HG03039 (cell line): ENCODE measurements at regions not wholly inside any gene's neighbourhood (a gene's known extent, or its start where the extent isn't known, plus 50 kb on each side); places are given as distances from the start of the nearest gene placed in this dataset.

Experiments
- ATAC-seq: cut with Tn5 transposase; IDR thresholded peaks from one replicate; pipeline ENCODE4 v1.9.1; 2021; ENCODE audit warnings: mild to moderate bottlenecking, moderate library complexity; ENCODE audit not compliant: unreplicated experiment

DNA sequence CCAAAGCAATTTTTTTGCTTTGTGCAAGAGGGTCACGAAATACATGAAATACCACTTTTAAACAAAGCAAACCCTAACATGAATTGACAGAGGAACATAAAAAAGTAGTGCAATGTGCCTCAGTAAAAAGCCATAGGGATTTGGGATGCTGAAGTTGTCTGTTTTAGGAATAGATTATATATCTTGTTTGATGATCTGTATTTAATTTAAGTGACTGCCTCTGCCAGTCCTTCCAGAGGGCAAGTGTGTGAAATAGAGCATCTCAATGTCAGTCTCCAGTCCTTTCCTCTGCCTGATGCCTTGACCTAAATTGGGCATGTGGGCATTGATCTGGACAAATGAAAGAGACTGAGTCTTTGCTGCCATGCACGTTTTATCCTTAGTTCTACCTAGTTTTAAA lies 222.8 kb downstream of the PTPRC start:
- ATAC-seq = no peak

DNA sequence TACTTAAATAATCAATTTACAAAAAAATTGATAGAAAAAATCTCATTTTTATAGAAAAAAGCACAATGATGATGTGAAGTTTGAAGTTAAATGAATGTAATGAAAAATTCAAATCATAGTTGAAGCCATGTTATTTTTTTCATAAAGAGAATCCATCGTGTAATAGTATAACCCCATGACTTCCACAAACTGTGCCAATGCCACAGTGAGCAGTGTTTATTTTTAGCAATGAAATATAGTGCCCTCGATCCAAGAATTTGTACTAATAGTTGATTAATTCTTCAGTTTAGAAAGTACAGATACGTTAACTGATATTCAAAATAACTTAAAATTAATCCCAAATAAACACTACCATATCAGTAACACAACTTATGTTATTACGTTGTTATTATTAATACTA lies 225.9 kb downstream of the PTPRC start:
- no peak for ATAC-seq

DNA sequence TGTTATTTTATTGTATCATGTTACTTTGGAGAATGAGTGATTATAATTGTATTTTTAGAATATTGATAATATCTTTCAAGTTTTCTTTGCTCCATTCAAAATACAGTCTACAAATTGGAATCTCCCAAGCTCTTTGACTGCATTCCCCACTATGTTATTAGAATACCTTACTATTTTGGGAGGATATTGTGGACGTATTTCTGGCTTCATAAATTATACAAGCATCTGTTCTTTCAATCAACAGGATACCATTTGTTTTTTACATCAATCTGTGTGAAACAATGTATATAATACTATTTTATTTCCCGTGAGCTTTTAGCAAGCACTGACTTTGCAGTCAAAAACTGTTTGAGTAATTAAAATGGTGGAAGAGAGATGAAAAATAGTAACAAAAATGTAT lies 226.5 kb downstream of the PTPRC start:
- ATAC-seq = no peak

DNA sequence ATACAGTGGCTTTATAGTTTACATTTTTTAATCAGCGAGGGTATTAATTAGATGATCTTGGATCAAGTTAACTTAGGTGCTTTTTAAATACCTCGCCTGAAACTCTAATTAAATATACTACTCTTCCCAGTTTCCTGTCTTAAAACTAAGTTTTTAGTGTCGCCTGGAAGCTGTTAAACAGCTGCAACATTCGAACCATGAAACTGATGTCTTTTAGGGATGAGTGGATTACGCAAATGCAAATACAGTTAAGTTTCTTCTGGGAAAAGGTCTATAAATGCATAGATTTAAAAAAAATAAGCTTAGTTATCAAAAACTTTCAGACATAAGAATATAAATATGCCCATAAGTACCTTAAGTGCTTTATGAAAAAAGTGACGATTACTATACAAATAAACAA lies 228.3 kb downstream of the PTPRC start:
- no peak for ATAC-seq

DNA sequence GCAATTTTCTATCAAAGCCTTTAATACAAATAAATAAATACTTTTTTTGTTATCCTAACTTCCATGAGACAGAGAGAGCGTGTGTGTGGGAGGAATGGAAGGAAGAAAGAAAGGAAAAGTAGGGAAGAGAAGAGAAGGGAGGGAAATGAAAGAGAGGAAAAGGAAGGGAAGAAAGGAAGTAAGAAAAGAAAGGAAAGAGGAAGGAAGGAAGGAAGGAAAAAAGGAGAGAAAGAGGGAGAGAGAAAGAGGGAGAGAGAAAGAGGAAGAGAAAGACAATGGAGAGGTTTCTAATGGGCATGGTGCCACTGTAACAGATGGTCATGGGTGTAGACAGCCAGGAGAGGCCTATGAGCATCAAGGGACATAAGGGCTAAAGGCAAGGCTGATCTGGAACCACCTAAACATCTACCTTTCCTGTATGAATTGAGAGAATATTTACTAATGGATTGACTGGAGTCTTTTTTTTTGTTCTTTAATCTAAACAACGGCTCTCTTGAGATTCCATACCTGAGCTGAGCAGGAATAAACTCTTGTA lies 234.9 kb downstream of the PTPRC start:
- ATAC-seq = no peak

DNA sequence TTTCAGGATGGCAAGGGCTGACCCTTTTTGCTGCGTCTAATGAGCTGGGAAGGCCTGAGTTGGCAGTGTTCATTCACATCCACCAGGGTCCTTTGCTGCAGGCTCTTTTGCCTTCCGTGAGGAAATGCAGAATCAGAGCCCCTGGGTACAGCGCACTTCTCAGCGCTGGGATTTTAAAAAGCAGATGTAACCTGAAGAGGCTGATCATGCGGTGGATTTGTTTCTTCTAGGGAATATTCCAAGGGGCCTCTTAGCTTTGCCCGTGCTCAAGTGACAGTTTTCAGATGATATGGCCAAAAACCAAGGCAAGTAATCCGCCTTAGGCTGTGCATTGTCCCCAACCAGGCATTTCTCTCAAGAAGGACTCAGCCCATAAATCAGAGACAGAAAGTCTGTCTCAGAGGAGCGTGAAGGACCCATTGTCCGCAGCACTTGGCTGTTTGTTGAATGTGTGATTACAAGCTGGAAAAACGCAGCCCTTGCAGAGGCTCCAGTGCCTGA lies 237.6 kb downstream of the PTPRC start:
- no peak for ATAC-seq

DNA sequence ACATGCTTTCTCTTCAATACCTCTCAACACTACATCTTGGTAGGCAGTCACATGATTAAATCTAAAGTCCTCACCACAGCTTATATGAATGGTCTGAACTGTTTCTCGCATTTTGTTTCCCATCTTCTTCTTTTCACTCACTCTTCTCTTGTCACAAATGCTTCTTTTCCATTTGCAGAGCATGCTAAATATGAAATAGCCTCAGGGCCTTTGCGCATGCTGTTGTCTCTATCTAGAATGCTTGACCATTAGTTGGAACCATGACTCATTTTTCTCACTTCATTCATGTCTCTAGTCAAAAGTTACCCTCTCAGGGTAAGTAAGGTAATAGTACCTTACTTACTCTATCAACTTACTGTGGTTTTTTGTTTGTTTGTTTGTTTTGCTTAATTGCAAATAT lies 239.7 kb downstream of the PTPRC start:
- ATAC-seq = no peak

DNA sequence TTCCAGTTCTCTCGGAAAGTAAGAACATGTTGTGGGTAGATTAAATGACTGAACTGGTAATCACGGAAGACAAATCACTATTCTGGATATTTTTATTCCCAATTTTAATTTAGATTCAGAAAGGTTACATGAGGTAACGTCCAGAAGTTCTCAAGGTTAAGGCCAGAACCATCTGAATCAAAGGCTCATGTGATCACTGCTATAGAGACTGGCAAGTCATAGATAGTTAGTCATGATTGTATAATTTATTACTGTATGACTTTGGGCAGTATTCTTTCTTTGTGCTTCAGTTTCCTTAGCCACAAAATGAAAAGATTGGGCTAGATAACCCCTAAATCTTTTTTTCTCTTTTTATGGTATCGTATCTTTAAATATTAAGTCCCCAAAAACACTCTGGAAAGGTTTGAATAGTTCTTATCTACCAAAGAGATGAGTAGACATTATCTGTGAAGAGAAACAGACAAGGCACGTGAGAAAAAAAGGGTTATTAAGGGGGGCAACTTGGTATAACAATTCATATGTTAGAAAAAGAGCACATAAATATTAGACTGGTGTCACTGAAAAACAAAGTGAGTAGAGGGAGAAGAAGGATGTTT lies 241.0 kb downstream of the PTPRC start:
- no peak for ATAC-seq

DNA sequence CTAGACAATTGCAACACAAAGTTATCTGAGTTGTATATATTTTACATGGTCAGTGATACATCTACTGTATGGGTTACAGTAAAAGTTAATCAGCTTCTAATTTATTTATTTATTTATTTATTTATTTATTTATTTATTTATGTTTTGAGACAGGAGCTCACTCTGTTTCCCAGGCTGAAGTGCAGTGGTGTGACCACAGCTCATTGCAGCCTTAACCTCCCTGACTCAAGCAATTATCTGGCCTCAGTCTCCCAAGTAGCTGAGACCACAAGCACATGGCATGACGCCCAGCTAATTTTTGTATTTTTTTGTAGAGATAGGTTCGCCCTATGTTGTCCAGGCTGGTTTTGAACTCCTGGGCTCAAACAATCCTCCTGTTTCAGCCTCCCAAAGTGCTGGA lies 241.6 kb downstream of the PTPRC start:
- no peak for ATAC-seq

DNA sequence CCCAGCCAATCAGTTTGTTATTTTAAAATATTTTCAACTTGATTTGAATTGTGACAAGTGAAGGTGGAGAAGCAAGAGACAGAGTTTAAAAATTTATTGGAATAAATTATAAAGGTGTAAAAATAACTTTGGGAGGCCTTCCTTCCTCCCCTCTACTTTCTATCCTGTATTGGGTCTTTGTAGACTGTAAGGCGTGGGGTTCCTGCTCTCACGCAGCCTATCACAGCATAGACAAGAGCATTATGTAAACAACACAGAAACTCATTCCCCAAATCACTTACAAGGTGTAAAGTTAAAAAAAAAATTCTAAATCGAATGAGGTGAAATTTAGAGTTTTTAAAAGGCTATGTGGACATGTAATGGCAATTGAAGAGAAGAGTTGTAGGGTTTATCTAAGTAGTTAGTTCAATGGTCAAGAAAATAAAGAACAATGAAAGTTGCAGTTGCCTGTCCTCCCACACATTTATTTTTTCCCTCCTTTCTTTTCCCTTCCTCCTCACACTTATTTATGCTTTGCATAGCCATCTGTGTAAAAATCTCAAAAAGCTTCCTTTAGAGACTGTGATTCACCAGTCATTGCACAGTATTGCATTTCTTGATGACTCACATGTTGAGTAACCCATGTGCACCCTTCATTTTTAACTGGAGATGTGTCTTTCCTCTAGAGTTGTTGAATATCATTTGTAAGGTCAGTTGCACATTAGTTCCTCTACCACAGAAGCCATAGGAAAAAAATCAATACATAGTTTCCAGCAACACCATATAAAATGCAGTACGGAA lies 242.2 kb downstream of the PTPRC start:
- no peak for ATAC-seq

DNA sequence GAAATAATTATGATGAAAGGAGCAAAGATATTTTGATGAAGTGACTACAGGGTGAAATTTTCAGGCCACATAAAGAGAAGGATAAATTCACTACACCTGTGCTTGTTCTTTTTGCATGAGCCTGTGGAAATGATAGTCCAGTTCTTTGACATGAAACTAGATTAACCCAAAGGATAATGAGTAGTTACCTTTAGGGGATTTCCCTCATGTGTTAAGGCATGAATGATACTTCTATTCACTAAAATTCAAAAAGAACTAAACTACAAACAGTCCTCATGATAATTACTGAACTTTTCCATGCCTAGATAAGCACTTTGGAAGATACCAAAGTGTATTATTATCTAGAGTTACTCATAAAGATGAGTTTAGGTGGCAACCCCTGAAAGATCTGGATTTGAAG lies 244.3 kb downstream of the PTPRC start:
- no peak for ATAC-seq

DNA sequence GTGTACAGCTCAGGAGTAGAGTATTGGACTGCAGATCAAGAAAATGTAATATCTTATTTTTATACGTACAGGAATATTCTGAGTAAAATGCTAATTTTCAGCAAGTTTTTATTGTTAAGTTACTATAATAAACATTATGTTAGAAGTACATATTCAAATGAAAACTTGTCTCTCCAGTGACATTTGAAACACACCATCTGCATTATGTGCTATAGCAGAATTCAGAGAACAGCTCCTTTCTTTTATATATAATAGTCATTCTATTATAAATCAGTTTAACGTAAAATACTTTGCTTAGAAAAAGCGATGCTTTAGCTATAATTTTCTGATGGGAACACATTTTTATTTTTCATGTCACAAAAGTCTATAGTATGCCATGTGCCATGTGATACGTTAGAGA lies 249.0 kb downstream of the PTPRC start:
- no peak for ATAC-seq

DNA sequence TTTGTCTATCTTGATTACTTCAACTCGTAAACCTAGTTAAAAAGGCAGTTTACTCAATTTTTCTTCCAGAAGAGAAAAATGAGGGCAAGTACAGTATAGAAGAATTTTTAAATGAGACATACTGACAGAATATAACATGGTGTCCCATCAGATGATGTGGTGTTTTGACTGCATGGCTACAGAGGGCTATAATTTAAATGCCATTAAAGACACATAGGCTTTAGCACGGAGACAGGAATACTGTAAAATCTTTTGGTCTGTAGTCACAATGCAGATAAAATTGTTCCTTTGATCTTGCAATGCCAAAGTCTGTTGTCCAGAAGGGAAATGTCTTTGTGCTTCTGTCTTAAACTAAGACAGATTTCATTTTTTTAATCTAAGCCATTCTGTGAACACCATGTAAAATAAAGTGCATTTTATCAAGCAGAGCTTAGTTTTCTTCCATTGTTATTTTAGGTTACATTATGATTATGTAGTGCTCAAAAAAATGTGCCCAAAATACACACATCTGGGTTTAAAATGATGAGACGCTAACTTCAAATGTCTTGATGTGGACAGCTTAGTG lies 249.6 kb downstream of the PTPRC start:
- no peak for ATAC-seq

DNA sequence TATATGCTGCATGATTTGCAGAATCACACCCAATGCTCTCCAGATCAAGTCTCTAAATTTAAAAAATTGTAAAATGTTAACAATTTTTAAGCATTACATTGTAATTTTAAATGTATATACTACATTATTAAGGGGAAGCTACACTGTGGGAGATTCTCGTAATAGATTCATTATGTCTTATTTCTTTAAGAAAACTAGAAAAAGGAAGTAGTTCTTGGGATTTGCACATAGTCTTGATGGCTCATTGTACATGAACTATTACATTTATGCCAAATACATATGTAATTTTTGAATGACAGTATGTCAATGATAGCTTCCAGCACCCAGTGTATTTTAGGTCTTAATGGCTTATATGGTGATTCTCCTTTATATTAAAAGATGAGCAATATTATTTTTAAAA lies 250.3 kb downstream of the PTPRC start:
- ATAC-seq = no peak

DNA sequence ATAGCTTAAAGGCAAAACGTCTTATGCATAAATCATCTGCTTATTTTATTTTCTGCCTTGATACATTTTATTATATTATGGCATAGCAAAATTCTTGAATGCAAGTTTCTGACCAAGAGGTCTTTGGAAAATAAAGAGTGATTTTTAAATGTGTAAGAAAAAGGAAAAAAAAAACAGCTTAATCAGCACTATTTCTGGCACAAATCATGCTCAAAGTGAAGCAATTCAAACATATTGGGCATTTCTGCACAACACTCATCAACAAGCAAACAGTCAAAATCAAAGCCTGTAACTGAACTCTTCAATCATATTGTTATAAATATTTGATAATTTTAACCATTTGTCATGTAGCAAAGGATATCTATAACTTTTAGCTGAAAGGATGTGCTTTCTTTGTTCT lies 250.9 kb downstream of the PTPRC start:
- no peak for ATAC-seq

DNA sequence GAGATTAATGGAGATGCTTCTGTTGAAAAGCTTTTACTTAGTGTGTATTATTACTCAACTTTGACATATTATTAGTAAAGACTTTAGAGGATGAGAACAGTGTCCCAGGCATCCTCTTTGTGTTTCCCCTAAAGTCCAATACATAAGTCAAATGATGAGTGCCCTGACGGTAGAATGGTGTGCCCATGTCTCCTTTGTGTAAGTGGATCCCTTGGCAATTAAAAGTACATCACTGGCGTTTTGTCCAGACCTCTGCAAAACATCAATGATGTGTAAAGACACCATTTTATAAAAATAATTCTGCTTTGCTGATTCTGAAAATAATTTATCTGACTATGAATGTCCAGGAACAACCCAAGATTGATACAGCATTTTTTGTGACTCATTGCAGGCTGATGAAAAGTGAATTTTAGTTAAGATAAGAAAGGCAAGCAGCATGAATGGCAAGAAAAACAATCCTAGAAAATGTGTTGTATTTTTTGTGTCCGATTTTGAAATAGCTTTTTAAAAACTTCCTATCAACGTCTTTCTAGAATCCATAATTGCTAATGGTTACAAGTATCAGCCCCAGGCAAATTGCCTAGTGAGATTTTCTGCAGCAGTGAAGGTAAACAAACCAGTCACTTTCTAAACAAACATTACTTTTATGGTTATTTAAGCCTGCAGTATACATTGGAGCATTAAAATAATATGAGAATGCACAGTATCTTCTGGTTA lies 251.5 kb downstream of the PTPRC start:
- no peak for ATAC-seq

DNA sequence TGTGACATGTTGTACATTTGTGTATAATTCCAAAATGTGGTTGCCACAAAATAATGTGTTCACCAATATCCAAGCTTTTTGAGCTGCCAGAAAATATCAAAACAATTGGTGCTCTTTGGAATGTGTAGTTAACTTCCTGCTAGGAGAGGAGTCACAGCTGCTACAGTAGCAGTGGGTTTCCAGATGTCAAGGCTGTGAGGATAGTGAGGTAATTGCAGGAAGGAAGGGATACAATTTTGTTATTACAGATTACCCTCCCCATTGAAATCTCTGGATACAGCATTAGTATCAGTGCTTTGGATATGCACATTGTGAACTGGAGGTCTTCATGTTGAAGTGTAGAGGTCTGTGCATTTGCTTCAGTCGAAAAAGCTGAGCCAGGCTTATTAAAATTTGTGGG lies 253.2 kb downstream of the PTPRC start:
- no peak for ATAC-seq

DNA sequence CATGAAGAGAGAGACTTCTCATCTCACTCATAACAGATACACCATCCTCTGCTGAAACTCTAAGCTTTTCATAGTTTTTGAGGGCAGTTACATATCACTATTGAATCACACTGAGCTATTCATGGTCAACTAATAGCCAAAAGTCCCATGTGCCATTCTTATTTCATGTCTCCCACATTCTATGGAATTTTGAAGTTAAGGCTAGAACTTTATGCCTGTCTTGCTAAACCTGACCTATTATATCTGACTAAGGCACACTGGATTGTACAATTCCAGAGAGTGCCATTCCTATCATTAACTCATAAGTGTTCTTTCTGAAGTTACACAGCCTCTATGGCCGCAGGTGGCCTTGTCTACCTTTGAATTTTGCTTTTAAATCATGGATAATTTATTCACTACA lies 254.3 kb downstream of the PTPRC start:
- ATAC-seq = no peak

DNA sequence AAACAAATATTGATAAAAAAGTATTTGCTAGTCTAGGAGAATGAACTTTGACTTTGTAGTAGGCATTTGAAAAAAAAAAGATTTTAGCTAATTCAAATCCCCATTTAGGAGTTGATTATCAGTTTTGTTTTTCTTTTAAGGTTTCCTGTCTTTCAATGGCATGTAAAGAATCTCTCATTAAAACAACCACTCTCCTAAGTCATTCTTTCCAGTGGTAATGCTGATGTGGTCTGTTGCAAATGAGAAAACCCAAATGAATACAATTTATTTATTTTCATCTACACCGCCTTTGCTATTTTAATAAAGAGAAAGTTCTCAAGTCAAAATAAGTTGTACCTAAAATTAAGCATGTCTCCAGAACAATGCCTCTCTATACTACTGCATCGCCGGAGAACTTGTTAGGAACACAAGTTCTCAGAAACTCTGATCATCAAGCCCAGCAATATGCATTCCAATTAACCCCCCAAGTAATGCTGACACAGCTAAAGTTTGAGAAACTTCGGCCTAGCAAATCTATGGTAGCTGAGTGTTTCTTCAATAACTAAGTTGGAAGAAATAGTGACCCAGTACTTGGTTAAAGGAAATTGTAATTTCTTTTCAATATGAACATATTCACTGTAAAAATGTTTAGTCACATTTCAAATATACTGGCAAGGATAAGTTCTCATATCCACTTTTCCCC lies 255.1 kb downstream of the PTPRC start:
- no peak for ATAC-seq

DNA sequence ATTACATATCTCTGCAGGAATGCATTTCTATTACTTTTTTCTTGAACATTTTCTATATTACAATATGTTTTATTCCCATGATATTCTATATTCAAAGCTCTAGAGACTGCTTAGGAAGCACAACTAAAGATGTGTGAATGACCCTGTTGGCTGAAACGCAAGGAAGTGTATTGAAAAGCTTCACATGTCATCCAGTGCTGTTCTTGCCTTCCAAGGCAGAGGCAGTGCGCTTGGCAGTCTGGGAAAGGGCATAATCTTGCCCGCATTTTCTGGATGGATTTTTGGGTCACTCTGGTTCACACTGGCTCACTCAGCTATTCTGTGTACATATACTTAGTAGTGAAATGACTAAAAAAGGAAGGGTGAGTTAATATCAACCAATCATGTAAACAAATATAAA lies 262.4 kb downstream of the PTPRC start:
- ATAC-seq = no peak

DNA sequence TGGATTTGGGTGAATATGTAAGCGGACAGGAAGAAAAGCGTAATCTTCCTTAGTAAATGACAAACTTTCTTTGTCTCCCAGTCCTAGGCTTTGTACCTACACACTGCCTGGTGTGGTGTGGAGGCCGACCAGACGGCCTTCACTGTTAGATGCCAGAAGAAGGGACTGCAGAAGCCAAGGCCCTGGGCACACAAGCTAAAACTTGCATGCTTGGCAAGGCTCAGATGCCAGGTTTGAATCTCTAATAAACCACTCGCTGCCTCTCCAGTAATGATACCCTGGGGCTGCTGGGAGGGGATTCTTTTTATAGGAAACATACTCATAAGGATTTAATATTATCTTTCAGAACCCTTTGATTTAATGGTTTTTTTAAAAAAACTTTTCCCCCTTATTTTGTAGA lies 263.8 kb downstream of the PTPRC start:
- no peak for ATAC-seq
